ENCODE measurements at regions not wholly inside any gene's neighbourhood (a gene's known extent, or its start where the extent isn't known, plus 50 kb on each side); places are given as distances from the start of the nearest gene placed in this dataset.

DNA sequence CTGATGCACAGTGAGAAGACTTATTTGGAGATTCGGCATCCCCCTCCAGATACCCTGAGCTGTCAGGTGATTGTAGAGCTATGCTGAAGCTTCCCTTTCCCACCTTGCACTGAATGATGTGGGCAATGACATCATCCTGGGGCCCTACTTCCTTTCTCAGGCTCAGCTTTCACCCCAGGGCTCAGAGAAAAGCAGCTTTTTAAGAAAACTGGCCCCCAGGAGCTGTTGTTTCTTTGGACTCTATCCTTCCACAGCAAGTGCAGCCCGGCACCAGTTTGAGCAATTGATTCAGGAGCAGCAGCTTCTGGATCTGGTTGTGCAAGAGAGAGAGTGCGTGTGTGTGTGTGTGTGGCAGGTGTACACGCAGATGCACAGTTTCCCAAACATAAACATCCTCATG lies 251.3 kb downstream of the ANAPC1 start:
- H3K4me3 ChIP-seq (ENCODE audit: low read depth in 1 of 2, low read length in 2 of 2): peak overlapping the region in 1 of 2 experiments; percentile 25; a peak in 1 of 4 replicates
- DNase-seq: peak; percentile 82

DNA sequence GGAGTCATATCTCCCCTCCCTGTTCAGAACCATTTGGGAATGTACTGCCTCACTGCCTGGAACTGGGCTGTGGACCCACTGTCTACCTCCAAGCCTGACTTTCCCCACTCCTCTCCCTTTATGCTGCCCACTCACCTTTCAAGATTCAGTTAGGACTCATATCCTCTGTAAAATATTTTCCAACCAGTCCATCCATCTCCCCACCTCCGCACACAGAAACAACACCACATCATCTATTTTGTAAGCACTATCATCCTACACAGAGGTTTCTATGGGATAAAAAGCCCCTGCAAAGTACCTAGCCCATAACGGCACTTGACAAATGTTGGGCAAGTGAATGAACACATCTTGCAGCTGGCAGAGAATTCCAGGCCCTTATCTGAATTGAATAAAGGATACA lies 250.8 kb downstream of the ANAPC1 start:
- H3K4me2 ChIP-seq (ENCODE audit: insufficient read depth, low read length): peak overlapping the region; percentile 50
- H4K20me1 ChIP-seq (ENCODE audit: insufficient read depth, low read length): no peaks in the 10 kb centered on the region
- peak overlapping the region; percentile 90 for H3K27ac ChIP-seq (ENCODE audit: low read length)
- no peaks in the 10 kb centered on the region for H3K27me3 ChIP-seq (ENCODE audit: insufficient read depth, low read length, poor library complexity)
- peaks cover 16% of the 10 kb centered on the region for H3K9me3 ChIP-seq (ENCODE audit: insufficient read depth, low read length, severe bottlenecking)
- H2AFZ ChIP-seq (ENCODE audit: low read depth, low read length): peak overlapping the region; percentile 80
- H3K4me3 ChIP-seq (ENCODE audit: low read depth in 1 of 2, low read length in 2 of 2): peak overlapping the region in 1 of 2 experiments; percentile 25; a peak in 1 of 4 replicates
- no peaks in the 10 kb centered on the region for H3K79me2 ChIP-seq (ENCODE audit: insufficient read depth, low read length)
- DNase-seq (no peak), ATAC-seq (ENCODE audit: insufficient read depth, low read depth) (no peak)
- peaks cover 31% of the 10 kb centered on the region for H3K4me1 ChIP-seq (ENCODE audit: insufficient read depth, low read length)
- TF ChIP-seq, protein P1, sequence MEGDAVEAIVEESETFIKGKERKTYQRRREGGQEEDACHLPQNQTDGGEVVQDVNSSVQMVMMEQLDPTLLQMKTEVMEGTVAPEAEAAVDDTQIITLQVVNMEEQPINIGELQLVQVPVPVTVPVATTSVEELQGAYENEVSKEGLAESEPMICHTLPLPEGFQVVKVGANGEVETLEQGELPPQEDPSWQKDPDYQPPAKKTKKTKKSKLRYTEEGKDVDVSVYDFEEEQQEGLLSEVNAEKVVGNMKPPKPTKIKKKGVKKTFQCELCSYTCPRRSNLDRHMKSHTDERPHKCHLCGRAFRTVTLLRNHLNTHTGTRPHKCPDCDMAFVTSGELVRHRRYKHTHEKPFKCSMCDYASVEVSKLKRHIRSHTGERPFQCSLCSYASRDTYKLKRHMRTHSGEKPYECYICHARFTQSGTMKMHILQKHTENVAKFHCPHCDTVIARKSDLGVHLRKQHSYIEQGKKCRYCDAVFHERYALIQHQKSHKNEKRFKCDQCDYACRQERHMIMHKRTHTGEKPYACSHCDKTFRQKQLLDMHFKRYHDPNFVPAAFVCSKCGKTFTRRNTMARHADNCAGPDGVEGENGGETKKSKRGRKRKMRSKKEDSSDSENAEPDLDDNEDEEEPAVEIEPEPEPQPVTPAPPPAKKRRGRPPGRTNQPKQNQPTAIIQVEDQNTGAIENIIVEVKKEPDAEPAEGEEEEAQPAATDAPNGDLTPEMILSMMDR (IDR thresholded peaks at IDR 0.05; ENCODE audit: borderline replicate concordance, extremely low read depth, low read length, poor library complexity, severe bottlenecking): no peak
- TF ChIP-seq EZH2 (IDR thresholded peaks at IDR 0.05; ENCODE audit: borderline replicate concordance, low read depth, low read length, severe bottlenecking): no peak
- H3K9ac ChIP-seq (ENCODE audit: low read depth, low read length): peak overlapping the region; percentile 51
- no peaks in the 10 kb centered on the region for H3K36me3 ChIP-seq (ENCODE audit: insufficient read depth, low read length)

More for the DNA sequence above, 251.3 kb downstream of the ANAPC1 start:
- Histone ChIP-seq H4K20me1 (ENCODE audit: insufficient read depth, low read length) (no peaks in the 10 kb centered on the region), H3K4me1 (ENCODE audit: insufficient read depth, low read length) (peaks cover 31% of the 10 kb centered on the region), H2AFZ (ENCODE audit: low read depth, low read length) (peak overlapping the region; percentile 80), H3K36me3 (ENCODE audit: insufficient read depth, low read length) (no peaks in the 10 kb centered on the region), H3K9me3 (ENCODE audit: insufficient read depth, low read length, severe bottlenecking) (peaks cover 20% of the 10 kb centered on the region), H3K9ac (ENCODE audit: low read depth, low read length) (peak overlapping the region; percentile 51), H3K79me2 (ENCODE audit: insufficient read depth, low read length) (no peaks in the 10 kb centered on the region), H3K27me3 (ENCODE audit: insufficient read depth, low read length, poor library complexity) (no peaks in the 10 kb centered on the region), H3K27ac (ENCODE audit: low read length) (peak overlapping the region; percentile 90), H3K4me2 (ENCODE audit: insufficient read depth, low read length) (peak overlapping the region; percentile 50)
- ATAC-seq (ENCODE audit: insufficient read depth, low read depth): peak; percentile 97
- TF ChIP-seq, protein P1 (IDR thresholded peaks at IDR 0.05; ENCODE audit: borderline replicate concordance, extremely low read depth, low read length, poor library complexity, severe bottlenecking): no peak
- TF ChIP-seq EZH2 (IDR thresholded peaks at IDR 0.05; ENCODE audit: borderline replicate concordance, low read depth, low read length, severe bottlenecking): no peak

- Histone ChIP-seq H2AFZ (ENCODE audit: low read depth, low read length) (peak overlapping the region; percentile 62), H3K4me3 (ENCODE audit: low read depth in 1 of 2, low read length in 2 of 2) (no peak overlapping the region), H4K20me1 (ENCODE audit: insufficient read depth, low read length) (no peaks in the 10 kb centered on the region), H3K9me3 (ENCODE audit: insufficient read depth, low read length, severe bottlenecking) (peaks cover 12% of the 10 kb centered on the region), H3K4me2 (ENCODE audit: insufficient read depth, low read length) (no peak overlapping the region; the same call in 1 of the 2 replicates), H3K4me1 (ENCODE audit: insufficient read depth, low read length) (peaks cover 31% of the 10 kb centered on the region), H3K79me2 (ENCODE audit: insufficient read depth, low read length) (no peaks in the 10 kb centered on the region), H3K27me3 (ENCODE audit: insufficient read depth, low read length, poor library complexity) (no peaks in the 10 kb centered on the region), H3K9ac (ENCODE audit: low read depth, low read length) (peak overlapping the region; percentile 51; the same call in 1 of the 2 replicates), H3K27ac (ENCODE audit: low read length) (peak overlapping the region; percentile 90), H3K36me3 (ENCODE audit: insufficient read depth, low read length) (no peaks in the 10 kb centered on the region)
- no peak for TF ChIP-seq EZH2 (IDR thresholded peaks at IDR 0.05; ENCODE audit: borderline replicate concordance, low read depth, low read length, severe bottlenecking)
- TF ChIP-seq, protein P1 (IDR thresholded peaks at IDR 0.05; ENCODE audit: borderline replicate concordance, extremely low read depth, low read length, poor library complexity, severe bottlenecking): no peak
- no peak for ATAC-seq (ENCODE audit: insufficient read depth, low read depth)
- peak; percentile 16 for DNase-seq
These were observed 250.3 kb downstream of the ANAPC1 start for GRCh38 chr2:111633643-111634042.
